HG03103 (cell line): ENCODE measurements at regions not wholly inside any gene's neighbourhood (a gene's known extent, or its start where the extent isn't known, plus 50 kb on each side); places are given as distances from the start of the nearest gene placed in this dataset.

Source experiments
- ATAC-seq: cut with Tn5 transposase; IDR thresholded peaks from one replicate; pipeline ENCODE4 v1.9.1; 2021; ENCODE audit warnings: low read depth; ENCODE audit not compliant: unreplicated experiment

GRCh38 chr2:216920143-216920876 is 60.4 kb upstream of the TNP1 start:
- ATAC-seq = no peak

GRCh38 chr2:216918088-216918680 is 58.3 kb upstream of the TNP1 start:
- ATAC-seq = no peak

- ATAC-seq = no peak
Observed at GRCh38 chr2:216916956-216917650, 57.2 kb upstream of the TNP1 start.

- no peak for ATAC-seq
Observed at GRCh38 chr2:216915557-216916150, 55.8 kb upstream of the TNP1 start.

- ATAC-seq = no peak
Observed at GRCh38 chr2:216914491-216914890, 54.6 kb upstream of the TNP1 start.

- ATAC-seq = no peak
Observed at GRCh38 chr2:216911886-216912285, 52.0 kb upstream of the TNP1 start.

- no peak for ATAC-seq
Observed at GRCh38 chr2:216911008-216911407, 51.1 kb upstream of the TNP1 start.

- no peak for ATAC-seq
Observed at GRCh38 chr2:216909541-216910210, 49.8 kb upstream of the TNP1 start.
